ENCODE measurements at regions not wholly inside any gene's neighbourhood (a gene's known extent, or its start where the extent isn't known, plus 50 kb on each side); places are given as distances from the start of the nearest gene placed in this dataset.
"Not testable (repeated sequence)": the region's sequence is repeated elsewhere in the genome, so short reads cannot be mapped to it uniquely, and the experiment has no call there.

GRCh38 chr13:50636007-50636704 is 207.3 kb downstream of the DLEU7 start:
- Histone ChIP-seq H3K4me1 (ENCODE audit: control insufficient read depth, insufficient read depth, low read length) (peaks cover 7% of the 10 kb centered on the region), H3K9me3 (ENCODE audit: control insufficient read depth, low read depth, low read length) (no peaks in the 10 kb centered on the region), H3K4me3 (ENCODE audit: low read length) (no peak overlapping the region), H3K27me3 (ENCODE audit: control insufficient read depth, insufficient read depth, low read length) (no peaks in the 10 kb centered on the region), H3K27ac (ENCODE audit: low read length) (peak overlapping the region; percentile 26), H3K36me3 (ENCODE audit: control insufficient read depth, insufficient read depth, low read length) (no peaks in the 10 kb centered on the region)
- WGBS (ENCODE audit: insufficient coverage, low lambda C conversion rate), result no CpG with 5 or more reads among the region's 7 CpGs
- DNase-seq, result no peak

- no peaks in the 10 kb centered on the region for H3K4me1 ChIP-seq (ENCODE audit: control insufficient read depth, insufficient read depth, low read length)
- no peak for DNase-seq
- no CpG with 5 or more reads among the region's 5 CpGs for WGBS (ENCODE audit: insufficient coverage, low lambda C conversion rate)
- H3K27ac ChIP-seq (ENCODE audit: low read length), result no peak overlapping the region
- H3K9me3 ChIP-seq (ENCODE audit: control insufficient read depth, low read depth, low read length), result no peaks in the 10 kb centered on the region
- H3K4me3 ChIP-seq (ENCODE audit: low read length), result no peak overlapping the region
- no peaks in the 10 kb centered on the region for H3K36me3 ChIP-seq (ENCODE audit: control insufficient read depth, insufficient read depth, low read length)
- no peaks in the 10 kb centered on the region for H3K27me3 ChIP-seq (ENCODE audit: control insufficient read depth, insufficient read depth, low read length)
Observed at GRCh38 chr13:50643060-50643459, 200.4 kb downstream of the DLEU7 start.

- H3K27ac ChIP-seq (ENCODE audit: low read length), result no peak overlapping the region
- H3K4me3 ChIP-seq (ENCODE audit: low read length), result no peak overlapping the region
- 79% methylated on average over 2 of the region's 5 CpGs for WGBS (ENCODE audit: insufficient coverage, low lambda C conversion rate)
- H3K4me1 ChIP-seq (ENCODE audit: control insufficient read depth, insufficient read depth, low read length), result no peaks in the 10 kb centered on the region
- no peaks in the 10 kb centered on the region for H3K36me3 ChIP-seq (ENCODE audit: control insufficient read depth, insufficient read depth, low read length)
- DNase-seq, result no peak
- no peaks in the 10 kb centered on the region for H3K9me3 ChIP-seq (ENCODE audit: control insufficient read depth, low read depth, low read length)
- H3K27me3 ChIP-seq (ENCODE audit: control insufficient read depth, insufficient read depth, low read length), result no peaks in the 10 kb centered on the region
Observed at GRCh38 chr13:50644081-50644871, 199.2 kb downstream of the DLEU7 start.

GRCh38 chr13:50645092-50645491 is 198.4 kb downstream of the DLEU7 start:
- H3K36me3 ChIP-seq (ENCODE audit: control insufficient read depth, insufficient read depth, low read length), result no peaks in the 10 kb centered on the region
- WGBS (ENCODE audit: insufficient coverage, low lambda C conversion rate), result no CpG with 5 or more reads among the region's 4 CpGs

GRCh38 chr13:50646070-50646469 is 197.4 kb downstream of the DLEU7 start:
- H3K36me3 ChIP-seq (ENCODE audit: control insufficient read depth, insufficient read depth, low read length), result no peaks in the 10 kb centered on the region
- no peaks in the 10 kb centered on the region for H3K9me3 ChIP-seq (ENCODE audit: control insufficient read depth, low read depth, low read length)
- no peak overlapping the region for H3K27ac ChIP-seq (ENCODE audit: low read length)
- no CpG with 5 or more reads among the region's 3 CpGs for WGBS (ENCODE audit: insufficient coverage, low lambda C conversion rate)
- H3K4me1 ChIP-seq (ENCODE audit: control insufficient read depth, insufficient read depth, low read length), result no peaks in the 10 kb centered on the region
- no peak overlapping the region for H3K4me3 ChIP-seq (ENCODE audit: low read length)
- no peaks in the 10 kb centered on the region for H3K27me3 ChIP-seq (ENCODE audit: control insufficient read depth, insufficient read depth, low read length)
- no peak for DNase-seq

More at GRCh38 chr13:50645092-50645491, 198.4 kb downstream of the DLEU7 start:
- Histone ChIP-seq H3K27ac (ENCODE audit: low read length) (no peak overlapping the region), H3K27me3 (ENCODE audit: control insufficient read depth, insufficient read depth, low read length) (no peaks in the 10 kb centered on the region), H3K4me1 (ENCODE audit: control insufficient read depth, insufficient read depth, low read length) (no peaks in the 10 kb centered on the region), H3K4me3 (ENCODE audit: low read length) (no peak overlapping the region), H3K9me3 (ENCODE audit: control insufficient read depth, low read depth, low read length) (no peaks in the 10 kb centered on the region)
- DNase-seq, result no peak

GRCh38 chr13:50649211-50649610 is 194.3 kb downstream of the DLEU7 start:
- WGBS (ENCODE audit: insufficient coverage, low lambda C conversion rate), result 100% methylated on average over 1 of the region's 5 CpGs
- H3K9me3 ChIP-seq (ENCODE audit: control insufficient read depth, low read depth, low read length), result no peaks in the 10 kb centered on the region
- DNase-seq, result no peak
- no peak overlapping the region for H3K4me3 ChIP-seq (ENCODE audit: low read length)
- no peak overlapping the region for H3K27ac ChIP-seq (ENCODE audit: low read length)
- no peaks in the 10 kb centered on the region for H3K36me3 ChIP-seq (ENCODE audit: control insufficient read depth, insufficient read depth, low read length)
- H3K4me1 ChIP-seq (ENCODE audit: control insufficient read depth, insufficient read depth, low read length), result no peaks in the 10 kb centered on the region
- no peaks in the 10 kb centered on the region for H3K27me3 ChIP-seq (ENCODE audit: control insufficient read depth, insufficient read depth, low read length)

GRCh38 chr13:50650592-50651504 is 192.6 kb downstream of the DLEU7 start:
- Histone ChIP-seq H3K4me3 (ENCODE audit: low read length) (no peak overlapping the region), H3K27ac (ENCODE audit: low read length) (no peak overlapping the region), H3K36me3 (ENCODE audit: control insufficient read depth, insufficient read depth, low read length) (no peaks in the 10 kb centered on the region), H3K9me3 (ENCODE audit: control insufficient read depth, low read depth, low read length) (no peaks in the 10 kb centered on the region), H3K4me1 (ENCODE audit: control insufficient read depth, insufficient read depth, low read length) (no peaks in the 10 kb centered on the region), H3K27me3 (ENCODE audit: control insufficient read depth, insufficient read depth, low read length) (no peaks in the 10 kb centered on the region)
- 60% methylated on average over 1 of the region's 11 CpGs for WGBS (ENCODE audit: insufficient coverage, low lambda C conversion rate)
- DNase-seq, result peak in 1 of 2 donors; percentile 16

GRCh38 chr13:50651922-50652321 is 191.6 kb downstream of the DLEU7 start:
- Histone ChIP-seq H3K4me3 (ENCODE audit: low read length) (no peak overlapping the region), H3K4me1 (ENCODE audit: control insufficient read depth, insufficient read depth, low read length) (no peaks in the 10 kb centered on the region), H3K27me3 (ENCODE audit: control insufficient read depth, insufficient read depth, low read length) (no peaks in the 10 kb centered on the region), H3K36me3 (ENCODE audit: control insufficient read depth, insufficient read depth, low read length) (no peaks in the 10 kb centered on the region), H3K9me3 (ENCODE audit: control insufficient read depth, low read depth, low read length) (no peaks in the 10 kb centered on the region), H3K27ac (ENCODE audit: low read length) (no peak overlapping the region)
- no CpG with 5 or more reads among the region's 3 CpGs for WGBS (ENCODE audit: insufficient coverage, low lambda C conversion rate)
- DNase-seq, result no peak

- H3K4me3 ChIP-seq (ENCODE audit: low read length), result no peak overlapping the region
- no peaks in the 10 kb centered on the region for H3K9me3 ChIP-seq (ENCODE audit: control insufficient read depth, low read depth, low read length)
- 100% methylated on average over 1 of the region's 4 CpGs for WGBS (ENCODE audit: insufficient coverage, low lambda C conversion rate)
Observed at GRCh38 chr13:50654331-50654730, 189.2 kb downstream of the DLEU7 start.

GRCh38 chr13:50661881-50662280 is 181.6 kb downstream of the DLEU7 start:
- not testable (repeated sequence) for H3K9me3 ChIP-seq (ENCODE audit: control insufficient read depth, low read depth, low read length); H3K27me3 ChIP-seq (ENCODE audit: control insufficient read depth, insufficient read depth, low read length); H3K27ac ChIP-seq (ENCODE audit: low read length); DNase-seq; H3K4me1 ChIP-seq (ENCODE audit: control insufficient read depth, insufficient read depth, low read length); H3K4me3 ChIP-seq (ENCODE audit: low read length); H3K36me3 ChIP-seq (ENCODE audit: control insufficient read depth, insufficient read depth, low read length)
- no CpG with 5 or more reads among the region's 5 CpGs for WGBS (ENCODE audit: insufficient coverage, low lambda C conversion rate)

More at GRCh38 chr13:50654331-50654730, 189.2 kb downstream of the DLEU7 start:
- no peak overlapping the region for H3K27ac ChIP-seq (ENCODE audit: low read length)
- H3K4me1 ChIP-seq (ENCODE audit: control insufficient read depth, insufficient read depth, low read length), result no peaks in the 10 kb centered on the region
- H3K27me3 ChIP-seq (ENCODE audit: control insufficient read depth, insufficient read depth, low read length), result no peaks in the 10 kb centered on the region
- no peak for DNase-seq
- no peaks in the 10 kb centered on the region for H3K36me3 ChIP-seq (ENCODE audit: control insufficient read depth, insufficient read depth, low read length)
